ENCODE measurements at regions not wholly inside any gene's neighbourhood (a gene's known extent, or its start where the extent isn't known, plus 50 kb on each side); places are given as distances from the start of the nearest gene placed in this dataset.
"Not testable (repeated sequence)": the region's sequence is repeated elsewhere in the genome, so short reads cannot be mapped to it uniquely, and the experiment has no call there.

GRCh38 chr6:141526985-141527384 is 605.7 kb upstream of the GJE1 start:
- no peak for DNase-seq (ENCODE audit: low read depth in 4 of 6, low spot score in 6 of 6)
- no peak overlapping the region for H3K27ac ChIP-seq (ENCODE audit: low read depth, low read length)
- no peaks in the 10 kb centered on the region for H3K36me3 ChIP-seq (ENCODE audit: control insufficient read depth, insufficient read depth, low read length)
- H3K27me3 ChIP-seq (ENCODE audit: control insufficient read depth, insufficient read depth, low read length), result no peaks in the 10 kb centered on the region
- WGBS (ENCODE audit: insufficient coverage), result 82% methylated on average over 3 of the region's 6 CpGs
- H3K9me3 ChIP-seq (ENCODE audit: control insufficient read depth, insufficient read depth, low read length), result no peaks in the 10 kb centered on the region
- H3K4me3 ChIP-seq (ENCODE audit: low read depth, low read length), result no peak overlapping the region
- H3K4me1 ChIP-seq (ENCODE audit: control insufficient read depth, insufficient read depth, low read length), result no peaks in the 10 kb centered on the region

- DNase-seq (ENCODE audit: low read depth in 4 of 6, low spot score in 6 of 6), result no peak
- Histone ChIP-seq H3K4me1 (ENCODE audit: control insufficient read depth, insufficient read depth, low read length) (no peaks in the 10 kb centered on the region), H3K4me3 (ENCODE audit: low read depth, low read length) (no peak overlapping the region), H3K9me3 (ENCODE audit: control insufficient read depth, insufficient read depth, low read length) (no peaks in the 10 kb centered on the region), H3K27ac (ENCODE audit: low read depth, low read length) (no peak overlapping the region), H3K27me3 (ENCODE audit: control insufficient read depth, insufficient read depth, low read length) (no peaks in the 10 kb centered on the region), H3K36me3 (ENCODE audit: control insufficient read depth, insufficient read depth, low read length) (no peaks in the 10 kb centered on the region)
These were observed 611.3 kb upstream of the GJE1 start for GRCh38 chr6:141521440-141521839.

- Histone ChIP-seq H3K4me1 (ENCODE audit: control insufficient read depth, insufficient read depth, low read length) (no peaks in the 10 kb centered on the region), H3K4me3 (ENCODE audit: low read depth, low read length) (no peak overlapping the region), H3K36me3 (ENCODE audit: control insufficient read depth, insufficient read depth, low read length) (no peaks in the 10 kb centered on the region), H3K9me3 (ENCODE audit: control insufficient read depth, insufficient read depth, low read length) (no peaks in the 10 kb centered on the region), H3K27ac (ENCODE audit: low read depth, low read length) (no peak overlapping the region), H3K27me3 (ENCODE audit: control insufficient read depth, insufficient read depth, low read length) (no peaks in the 10 kb centered on the region)
- DNase-seq (ENCODE audit: low read depth in 4 of 6, low spot score in 6 of 6), result no peak
- WGBS (ENCODE audit: insufficient coverage), result no CpG with 5 or more reads among the region's 1 CpG
These were observed 618.9 kb upstream of the GJE1 start for GRCh38 chr6:141513830-141514229.

GRCh38 chr6:141510803-141511202 is 621.9 kb upstream of the GJE1 start:
- Histone ChIP-seq H3K27ac (ENCODE audit: low read depth, low read length) (no peak overlapping the region), H3K36me3 (ENCODE audit: control insufficient read depth, insufficient read depth, low read length) (no peaks in the 10 kb centered on the region), H3K4me3 (ENCODE audit: low read depth, low read length) (no peak overlapping the region), H3K4me1 (ENCODE audit: control insufficient read depth, insufficient read depth, low read length) (no peaks in the 10 kb centered on the region), H3K9me3 (ENCODE audit: control insufficient read depth, insufficient read depth, low read length) (peaks cover 2% of the 10 kb centered on the region), H3K27me3 (ENCODE audit: control insufficient read depth, insufficient read depth, low read length) (no peaks in the 10 kb centered on the region)
- DNase-seq (ENCODE audit: low read depth in 4 of 6, low spot score in 6 of 6), result no peak

GRCh38 chr6:141506062-141506461 is 626.7 kb upstream of the GJE1 start:
- H3K4me1 ChIP-seq (ENCODE audit: control insufficient read depth, insufficient read depth, low read length); H3K4me3 ChIP-seq (ENCODE audit: low read depth, low read length); H3K36me3 ChIP-seq (ENCODE audit: control insufficient read depth, insufficient read depth, low read length); H3K27ac ChIP-seq (ENCODE audit: low read depth, low read length); H3K27me3 ChIP-seq (ENCODE audit: control insufficient read depth, insufficient read depth, low read length); H3K9me3 ChIP-seq (ENCODE audit: control insufficient read depth, insufficient read depth, low read length); DNase-seq (ENCODE audit: low read depth in 4 of 6, low spot score in 6 of 6): not testable (repeated sequence)
- WGBS (ENCODE audit: insufficient coverage), result 100% methylated on average over 1 of the region's 1 CpG

GRCh38 chr6:141504318-141504717 is 628.4 kb upstream of the GJE1 start:
- H3K9me3 ChIP-seq (ENCODE audit: control insufficient read depth, insufficient read depth, low read length); H3K4me1 ChIP-seq (ENCODE audit: control insufficient read depth, insufficient read depth, low read length); H3K27me3 ChIP-seq (ENCODE audit: control insufficient read depth, insufficient read depth, low read length); H3K27ac ChIP-seq (ENCODE audit: low read depth, low read length); DNase-seq (ENCODE audit: low read depth in 4 of 6, low spot score in 6 of 6); H3K36me3 ChIP-seq (ENCODE audit: control insufficient read depth, insufficient read depth, low read length); H3K4me3 ChIP-seq (ENCODE audit: low read depth, low read length): not testable (repeated sequence)
- no CpG with 5 or more reads among the region's 1 CpG for WGBS (ENCODE audit: insufficient coverage)

- Histone ChIP-seq H3K9me3 (ENCODE audit: control insufficient read depth, insufficient read depth, low read length) (peaks cover 4% of the 10 kb centered on the region), H3K4me1 (ENCODE audit: control insufficient read depth, insufficient read depth, low read length) (no peaks in the 10 kb centered on the region), H3K27ac (ENCODE audit: low read depth, low read length) (no peak overlapping the region), H3K36me3 (ENCODE audit: control insufficient read depth, insufficient read depth, low read length) (no peaks in the 10 kb centered on the region), H3K27me3 (ENCODE audit: control insufficient read depth, insufficient read depth, low read length) (no peaks in the 10 kb centered on the region), H3K4me3 (ENCODE audit: low read depth, low read length) (no peak overlapping the region)
- no peak for DNase-seq (ENCODE audit: low read depth in 4 of 6, low spot score in 6 of 6)
- no CpG with 5 or more reads among the region's 1 CpG for WGBS (ENCODE audit: insufficient coverage)
These were observed 631.1 kb upstream of the GJE1 start for GRCh38 chr6:141501616-141502015.

- Histone ChIP-seq H3K4me3 (ENCODE audit: low read depth, low read length) (no peak overlapping the region), H3K27me3 (ENCODE audit: control insufficient read depth, insufficient read depth, low read length) (no peaks in the 10 kb centered on the region), H3K27ac (ENCODE audit: low read depth, low read length) (no peak overlapping the region), H3K9me3 (ENCODE audit: control insufficient read depth, insufficient read depth, low read length) (no peaks in the 10 kb centered on the region), H3K4me1 (ENCODE audit: control insufficient read depth, insufficient read depth, low read length) (no peaks in the 10 kb centered on the region), H3K36me3 (ENCODE audit: control insufficient read depth, insufficient read depth, low read length) (no peaks in the 10 kb centered on the region)
- no CpG with 5 or more reads among the region's 3 CpGs for WGBS (ENCODE audit: insufficient coverage)
- DNase-seq (ENCODE audit: low read depth in 4 of 6, low spot score in 6 of 6), result no peak
These were observed 633.7 kb upstream of the GJE1 start for GRCh38 chr6:141498977-141499376.

GRCh38 chr6:141492521-141493284 is 640.0 kb upstream of the GJE1 start:
- WGBS (ENCODE audit: insufficient coverage), result no CpG with 5 or more reads among the region's 2 CpGs
- no peak overlapping the region for H3K4me3 ChIP-seq (ENCODE audit: low read depth, low read length)
- no peaks in the 10 kb centered on the region for H3K36me3 ChIP-seq (ENCODE audit: control insufficient read depth, insufficient read depth, low read length)
- no peaks in the 10 kb centered on the region for H3K27me3 ChIP-seq (ENCODE audit: control insufficient read depth, insufficient read depth, low read length)
- peak in 1 of 6 donors; percentile 3 for DNase-seq (ENCODE audit: low read depth in 4 of 6, low spot score in 6 of 6)
- no peak overlapping the region for H3K27ac ChIP-seq (ENCODE audit: low read depth, low read length)
- no peaks in the 10 kb centered on the region for H3K4me1 ChIP-seq (ENCODE audit: control insufficient read depth, insufficient read depth, low read length)
- no peaks in the 10 kb centered on the region for H3K9me3 ChIP-seq (ENCODE audit: control insufficient read depth, insufficient read depth, low read length)

GRCh38 chr6:141491684-141492083 is 641.0 kb upstream of the GJE1 start:
- Histone ChIP-seq H3K4me3 (ENCODE audit: low read depth, low read length) (no peak overlapping the region), H3K9me3 (ENCODE audit: control insufficient read depth, insufficient read depth, low read length) (no peaks in the 10 kb centered on the region), H3K4me1 (ENCODE audit: control insufficient read depth, insufficient read depth, low read length) (no peaks in the 10 kb centered on the region), H3K27me3 (ENCODE audit: control insufficient read depth, insufficient read depth, low read length) (no peaks in the 10 kb centered on the region), H3K36me3 (ENCODE audit: control insufficient read depth, insufficient read depth, low read length) (no peaks in the 10 kb centered on the region), H3K27ac (ENCODE audit: low read depth, low read length) (no peak overlapping the region)
- no peak for DNase-seq (ENCODE audit: low read depth in 4 of 6, low spot score in 6 of 6)
